GM18861 (cell line): ENCODE measurements at regions not wholly inside any gene's neighbourhood (a gene's known extent, or its start where the extent isn't known, plus 50 kb on each side); places are given as distances from the start of the nearest gene placed in this dataset.

ENCODE experiments used
- ATAC-seq: cut with Tn5 transposase; IDR thresholded peaks from one replicate; pipeline ENCODE4 v1.9.1; 2021; ENCODE audit not compliant: unreplicated experiment

DNA sequence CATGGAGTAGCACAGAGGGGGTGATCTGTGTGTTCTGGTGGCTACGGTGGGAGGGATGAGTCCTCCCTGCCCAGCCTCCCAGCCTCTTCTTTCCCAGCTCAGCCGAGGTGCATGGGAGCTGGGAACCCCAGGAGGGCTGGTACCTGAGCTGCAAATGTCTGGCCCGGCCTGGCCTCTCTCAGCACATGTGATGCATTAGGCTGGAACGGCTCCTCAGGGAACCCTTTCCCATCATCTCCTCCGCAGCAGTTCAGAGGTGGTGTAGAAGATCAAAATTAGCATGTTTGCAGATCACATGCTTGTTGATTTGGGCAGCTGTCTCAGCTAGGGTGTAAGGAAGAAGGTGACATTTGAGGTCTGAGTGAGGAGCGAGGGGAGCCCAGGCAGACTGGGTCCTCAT lies 126.6 kb downstream of the EMX2 start:
- no peak for ATAC-seq

GRCh38 chr10:117670116-117670904 lies 127.8 kb downstream of the EMX2 start:
- no peak for ATAC-seq

GRCh38 chr10:117673230-117674010 lies 130.9 kb downstream of the EMX2 start:
- ATAC-seq, result no peak

DNA sequence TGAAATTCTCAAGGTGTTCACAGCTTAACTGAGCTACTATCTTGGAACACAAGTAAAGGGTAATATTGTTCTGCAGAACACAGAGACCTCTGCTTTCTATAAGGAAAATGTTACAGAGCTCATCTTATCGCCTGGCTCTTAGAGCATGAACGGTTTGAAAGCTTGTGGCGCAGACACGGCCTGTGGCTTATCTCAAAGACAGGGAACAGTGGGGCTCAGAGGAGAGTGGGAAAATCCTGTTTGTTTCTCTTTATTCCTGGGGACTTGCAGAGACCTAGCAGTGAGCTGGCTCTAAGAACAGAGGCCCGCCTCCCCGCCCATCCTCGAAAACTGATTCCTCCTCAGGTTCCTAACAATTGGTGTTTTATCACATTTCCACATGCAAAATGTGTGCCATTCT lies 131.7 kb downstream of the EMX2 start:
- no peak for ATAC-seq

DNA sequence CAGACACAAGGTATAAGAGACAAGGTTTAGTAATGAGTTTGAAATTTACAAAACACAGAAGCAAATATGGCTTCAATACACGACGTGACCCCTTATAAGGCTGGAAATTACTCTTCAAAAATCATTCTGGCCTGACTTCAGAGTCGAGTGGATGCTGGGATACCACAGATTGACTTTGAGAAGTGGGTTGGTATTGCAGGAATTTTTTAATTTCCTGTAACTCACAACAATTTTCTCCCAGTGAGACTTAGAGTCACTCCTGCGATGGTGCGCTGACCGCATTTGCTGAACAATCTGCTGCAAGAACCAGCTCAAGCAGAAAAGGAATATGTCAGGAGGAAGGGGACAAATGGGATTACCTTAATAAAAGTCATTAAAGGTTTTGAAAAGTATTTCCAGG lies 132.1 kb downstream of the EMX2 start:
- no peak for ATAC-seq

DNA sequence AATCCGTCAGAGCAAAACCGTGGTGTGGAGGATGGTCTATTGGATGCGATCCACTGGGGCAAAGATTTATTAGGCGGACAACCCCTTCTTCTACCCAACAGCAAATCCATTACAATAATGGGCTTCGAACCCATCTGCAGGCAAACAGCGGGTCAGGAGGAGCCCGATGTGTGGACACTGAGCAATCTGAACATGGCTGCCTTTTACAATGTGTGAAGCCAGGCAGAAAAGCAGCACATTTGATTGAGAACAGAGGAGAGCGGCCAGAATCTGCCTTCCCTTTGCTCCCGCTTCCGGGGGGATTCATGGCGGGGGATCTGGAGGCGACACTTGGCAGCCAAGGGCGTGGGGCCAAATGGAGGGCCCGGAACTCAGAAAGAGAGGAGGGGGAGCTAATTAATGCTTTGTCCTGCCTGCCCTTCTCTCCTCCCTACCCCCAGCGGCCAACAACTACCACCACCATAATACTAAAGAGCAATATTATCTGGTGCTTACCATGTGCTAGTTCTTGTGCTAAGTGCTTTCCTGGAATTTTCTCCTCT lies 133.0 kb downstream of the EMX2 start:
- no peak for ATAC-seq

- no peak for ATAC-seq
Measured at GRCh38 chr10:117677239-117677638, 134.7 kb downstream of the EMX2 start.

DNA sequence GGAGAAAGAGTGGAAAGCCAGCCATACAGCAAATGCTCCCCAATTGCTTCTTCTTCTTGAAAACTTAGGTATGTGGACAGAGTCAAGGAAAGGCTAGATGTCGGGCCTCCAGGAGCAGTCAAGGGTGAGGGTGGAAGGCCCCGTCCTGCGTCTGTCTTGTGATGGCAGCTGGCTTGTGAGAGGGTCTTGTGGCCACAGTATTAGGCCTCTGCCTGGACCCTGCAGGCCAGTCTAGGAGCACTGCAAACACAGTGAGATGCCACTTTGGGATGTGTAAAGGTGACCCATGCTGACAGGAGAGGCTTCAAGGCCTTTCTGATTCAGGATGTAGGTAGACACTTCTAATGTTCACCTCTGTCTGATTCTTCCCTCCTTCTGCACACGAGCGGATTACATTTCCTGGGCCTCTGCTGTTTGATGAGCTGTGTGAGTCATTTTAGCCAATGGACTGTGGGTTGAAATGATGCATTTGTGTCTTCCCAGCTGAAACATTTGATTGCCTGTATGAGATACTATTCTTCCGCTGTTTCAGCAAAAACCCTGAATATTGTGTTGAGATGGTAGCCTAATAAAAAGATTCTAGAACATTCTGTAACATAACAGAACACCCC lies 135.4 kb downstream of the EMX2 start:
- ATAC-seq, result no peak

- no peak for ATAC-seq
Measured at GRCh38 chr10:117680601-117681000, 138.1 kb downstream of the EMX2 start.

GRCh38 chr10:117681104-117681503 lies 138.6 kb downstream of the EMX2 start:
- no peak for ATAC-seq

DNA sequence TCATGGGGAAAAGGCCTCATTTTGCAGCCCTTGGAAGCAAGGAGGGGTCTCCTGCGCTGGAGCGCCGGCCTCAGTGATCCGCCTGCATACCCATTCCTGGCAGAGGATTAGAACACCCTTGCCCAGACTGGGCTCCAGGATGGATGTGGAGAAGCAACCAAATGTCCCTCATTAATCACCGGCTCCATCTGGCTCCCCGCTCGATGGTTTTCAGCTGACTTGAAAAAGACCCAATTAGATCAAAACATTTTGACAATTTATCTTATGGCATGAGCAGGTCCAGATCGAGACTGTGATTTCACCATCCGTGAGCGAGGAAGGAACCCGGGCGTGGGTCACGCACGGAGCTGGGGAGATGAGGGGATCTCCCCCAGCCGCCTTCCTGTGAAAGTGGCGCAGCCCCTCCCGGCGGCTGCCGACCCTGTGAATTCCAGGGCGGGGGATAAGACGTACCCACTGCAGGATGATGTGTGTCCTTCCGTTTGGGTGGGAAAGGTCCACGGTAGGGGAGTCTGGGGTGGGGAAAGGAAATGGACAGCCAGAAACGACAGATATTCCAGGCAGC lies 141.6 kb downstream of the EMX2 start:
- ATAC-seq, result no peak

DNA sequence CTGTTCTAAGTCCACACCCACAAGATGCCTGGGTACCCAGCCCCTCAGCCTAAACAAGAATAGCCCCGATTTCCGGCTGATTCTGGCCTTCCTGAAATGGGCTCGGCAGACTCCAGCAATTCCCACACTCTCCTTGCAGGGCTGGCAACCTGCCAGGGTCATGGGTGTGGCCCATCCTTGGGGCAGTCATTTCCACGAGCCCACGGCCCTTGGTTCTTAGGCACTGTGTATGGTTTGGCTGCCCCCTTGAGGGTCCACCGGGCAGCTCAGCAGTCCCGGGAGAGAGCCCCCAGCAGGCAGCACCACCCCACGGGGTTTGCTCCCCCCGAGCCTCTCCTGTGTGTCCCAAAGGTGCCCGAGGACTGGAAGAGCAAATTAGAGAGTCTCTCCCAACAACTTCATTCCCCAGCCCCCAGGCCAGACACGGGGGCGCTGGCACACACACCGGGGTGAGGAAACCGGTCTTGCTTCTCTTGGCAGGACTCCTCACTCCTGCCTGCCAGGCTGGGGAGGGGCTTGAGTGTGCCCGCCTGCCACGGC lies 142.2 kb downstream of the EMX2 start:
- ATAC-seq, result no peak

DNA sequence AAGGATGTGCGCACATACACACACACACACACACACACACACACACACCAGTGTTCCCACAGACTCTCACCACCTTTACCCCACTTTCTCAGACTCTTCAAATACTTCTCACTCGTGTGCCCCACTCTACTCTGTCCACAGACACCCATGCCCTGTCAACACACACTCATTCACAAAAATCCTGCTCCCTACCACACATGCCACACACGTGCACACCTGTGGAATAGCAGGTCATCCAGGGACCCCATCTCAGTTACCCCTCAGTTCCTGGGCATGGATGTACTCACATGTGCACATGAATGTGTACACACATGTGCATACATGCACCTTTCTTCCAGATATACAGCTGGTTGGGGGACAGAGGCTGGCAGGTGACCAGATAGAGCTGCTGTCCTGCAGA lies 142.9 kb downstream of the EMX2 start:
- ATAC-seq, result no peak

DNA sequence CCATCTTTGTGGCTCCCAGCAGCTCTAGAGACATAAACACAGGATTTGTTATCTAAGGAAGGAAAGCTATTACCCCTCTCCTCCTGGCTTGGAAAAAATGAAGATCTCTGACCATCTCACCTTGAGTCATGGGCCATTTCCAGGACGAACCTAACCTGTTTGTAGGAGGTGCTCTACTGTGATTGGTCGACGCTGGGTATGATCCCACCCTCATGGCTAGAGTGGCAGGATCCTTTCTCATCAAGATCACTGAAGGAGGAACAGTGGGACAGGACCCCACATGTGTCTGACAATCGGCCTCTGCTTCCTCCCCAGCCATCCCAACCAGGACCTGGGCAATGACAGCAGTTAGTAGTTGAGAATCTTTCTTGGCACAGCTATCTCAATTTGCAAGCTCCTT lies 144.1 kb downstream of the EMX2 start:
- no peak for ATAC-seq

DNA sequence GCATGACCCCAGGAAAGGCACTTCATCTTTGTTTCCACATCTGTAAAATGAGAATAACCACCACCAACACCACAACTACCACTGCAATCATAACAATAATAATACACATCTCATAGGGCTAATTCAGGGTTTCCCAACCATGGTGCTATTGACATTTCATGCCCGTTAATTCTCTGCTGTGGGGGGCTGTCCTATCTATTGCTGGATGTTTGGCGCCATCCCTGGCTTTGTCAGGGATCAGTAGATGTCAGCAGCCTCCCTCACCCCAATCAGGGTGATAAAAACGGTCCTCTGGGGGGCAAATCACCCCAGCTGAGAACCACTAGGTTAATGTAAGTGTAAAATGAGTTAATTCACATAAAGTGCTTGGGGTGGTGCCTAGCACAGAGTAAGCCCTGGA lies 145.8 kb downstream of the EMX2 start:
- no peak for ATAC-seq

DNA sequence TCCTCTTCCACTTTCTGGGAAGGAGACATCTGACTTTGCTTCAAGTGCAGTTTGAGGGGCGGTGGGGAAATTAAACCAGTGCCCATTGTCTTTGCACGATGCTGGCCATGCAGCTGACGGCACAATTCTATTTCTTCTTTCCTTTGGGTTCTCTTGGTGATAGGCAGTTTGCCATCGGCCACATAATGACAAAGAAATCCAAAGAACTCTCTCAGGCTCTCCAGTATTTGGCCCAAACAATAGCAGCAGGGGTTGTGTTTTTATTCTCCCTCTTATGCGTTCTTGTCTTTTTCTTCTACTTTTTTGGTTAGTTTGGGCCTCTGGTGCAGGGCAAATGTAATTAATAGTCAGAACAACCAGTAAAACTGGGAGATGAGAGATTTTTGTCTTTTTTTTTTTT lies 147.0 kb downstream of the EMX2 start:
- ATAC-seq, result no peak

- ATAC-seq, result no peak
Measured at GRCh38 chr10:117690359-117690758, 147.8 kb downstream of the EMX2 start.

DNA sequence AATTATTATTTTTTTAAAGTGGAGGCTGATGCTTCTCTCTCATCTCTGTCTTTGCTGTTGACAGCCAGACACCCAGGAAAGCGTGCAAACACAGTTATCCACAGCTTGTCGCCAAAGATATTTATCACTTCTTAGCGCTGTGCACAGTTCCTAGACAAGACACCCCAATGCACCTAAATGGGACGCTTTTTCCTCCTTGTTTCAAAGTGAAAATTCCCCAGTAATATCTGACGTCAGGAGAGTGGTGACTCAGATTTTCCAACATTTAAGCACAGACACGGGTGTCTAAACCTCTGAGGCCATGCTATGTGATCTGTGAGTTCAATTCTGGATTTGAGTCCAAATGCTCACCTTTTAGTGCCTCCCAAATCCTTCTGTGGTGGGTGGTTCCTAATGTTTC lies 151.6 kb downstream of the EMX2 start:
- ATAC-seq, result no peak

DNA sequence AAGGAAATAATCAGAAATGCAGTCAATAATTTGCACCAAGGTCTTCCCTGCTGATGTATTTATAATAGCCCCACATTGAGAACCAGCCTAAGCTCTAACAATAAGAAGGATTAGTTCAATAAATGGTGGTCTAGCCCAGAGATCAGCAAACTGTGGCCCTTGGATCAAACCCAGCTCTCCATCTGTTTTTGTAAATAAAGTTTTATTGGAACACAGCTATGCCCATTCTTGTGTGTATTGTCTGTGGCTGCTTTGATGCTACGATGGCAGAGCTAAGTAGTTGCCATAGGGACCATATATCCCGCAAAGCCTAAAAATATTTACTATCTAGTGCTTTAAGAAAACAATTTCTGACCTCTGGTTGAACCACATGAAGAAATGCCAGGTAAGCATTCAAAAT lies 154.9 kb downstream of the EMX2 start:
- ATAC-seq, result no peak

- no peak for ATAC-seq
Measured at GRCh38 chr10:117698809-117699208, 156.3 kb downstream of the EMX2 start.

DNA sequence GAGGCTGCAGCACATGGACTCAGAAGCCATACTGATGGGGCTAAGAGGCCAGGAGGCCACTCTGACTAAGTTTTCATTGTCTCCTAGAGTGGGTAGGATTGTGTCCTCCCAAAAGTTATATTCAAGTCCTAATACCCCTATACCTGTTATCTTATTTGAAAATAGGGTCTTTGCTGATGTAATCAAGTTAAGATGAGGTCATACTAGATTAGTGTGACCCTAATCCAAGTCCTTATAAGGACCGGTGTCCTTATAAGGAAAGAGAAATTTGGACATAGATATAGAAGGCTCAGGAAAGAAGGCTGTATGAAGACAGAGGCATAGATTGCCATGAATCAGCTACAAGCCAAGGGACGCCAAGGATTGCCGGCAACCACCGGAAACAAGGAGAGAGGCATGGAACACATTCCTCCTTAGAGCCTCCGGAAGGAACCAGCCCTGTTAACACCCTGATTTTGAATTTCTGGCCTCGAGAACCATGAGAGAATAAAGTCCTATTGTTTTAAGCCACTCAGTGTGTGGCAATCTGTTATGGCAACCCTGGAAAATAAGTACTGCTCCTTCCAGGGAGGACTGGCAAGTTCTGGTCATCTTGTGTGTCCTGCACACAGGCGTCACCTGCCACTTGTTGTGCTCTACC lies 157.0 kb downstream of the EMX2 start:
- ATAC-seq, result no peak
